Uterus (tissue), 3 donors: ENCODE measurements at regions not wholly inside any gene's neighbourhood (a gene's known extent, or its start where the extent isn't known, plus 50 kb on each side); places are given as distances from the start of the nearest gene placed in this dataset.
A peak's percentile ranks its signal among the peaks of the same experiment; 100 is the strongest.

ENCODE experiments used
- DNase-seq, 2 donors: peaks; one replicate each; pipeline ENCODE4 v3.0.0-alpha.2; 2019 to 2020
- H3K27ac ChIP-seq, 2 donors: fragments of 200-600 bp; sonication (generic); 1 replicate in 1 of 2; 2 replicates in 1 of 2; pipeline ENCODE4 v1.5.1; 2016 to 2018
- H3K27me3 ChIP-seq, 2 donors: fragments of 200-600 bp; sonication (generic); one replicate each; pipeline ENCODE4 v1.5.1; 2018 to 2019; ENCODE audit warnings: control low read depth in 1 of 2
- H3K36me3 ChIP-seq, 2 donors: fragments of 200-600 bp; sonication (generic); one replicate each; pipeline ENCODE4 v1.5.1; 2019; ENCODE audit warnings: control low read depth in 1 of 2
- H3K4me1 ChIP-seq, 2 donors: fragments of 200-600 bp; sonication (generic); one replicate each; pipeline ENCODE4 v1.5.1; 2018 to 2019; ENCODE audit warnings: control low read depth in 1 of 2
- H3K4me3 ChIP-seq, 2 donors: fragments of 200-600 bp; sonication (generic); 1 replicate in 1 of 2; 2 replicates in 1 of 2; pipeline ENCODE4 v1.5.1; 2018 to 2019; ENCODE audit warnings: mild to moderate bottlenecking in 1 of 2
- H3K9me3 ChIP-seq, 2 donors: fragments of 200-600 bp; sonication (generic); one replicate each; pipeline ENCODE4 v1.5.1; 2019; ENCODE audit warnings: control low read depth in 1 of 2
- POLR2A ChIP-seq, 2 donors: fragments of 450-650 bp; IDR thresholded peaks; one replicate each; pipeline ENCODE4 v1.6.1; 2016; ENCODE audit warnings: antibody characterized with exemption in 2 of 2, mild to moderate bottlenecking in 1 of 2, moderate library complexity in 1 of 2
- intact Hi-C: fragments of 100-400 bp; cut with DNase I; formaldehyde crosslinking; loops from one replicate; pipeline ENCODE4 v1.15.1; 2023; ENCODE audit warnings: low total_unique reads
- TF ChIP-seq, protein P1 (sequence below), 4 experiments: fragments of 200-600 bp in 2 of 4; fragments of 450-650 bp in 2 of 4; sonication (generic) in 2 of 4; IDR thresholded peaks; one replicate each; pipeline ENCODE4 v1.5.1; 2016 to 2019; ENCODE audit warnings: antibody characterized with exemption in 4 of 4, mild to moderate bottlenecking in 2 of 4, moderate library complexity in 1 of 4
- donor health status: DM: yes; HTN: yes; CAD: no.

- TF ChIP-seq, protein P1, sequence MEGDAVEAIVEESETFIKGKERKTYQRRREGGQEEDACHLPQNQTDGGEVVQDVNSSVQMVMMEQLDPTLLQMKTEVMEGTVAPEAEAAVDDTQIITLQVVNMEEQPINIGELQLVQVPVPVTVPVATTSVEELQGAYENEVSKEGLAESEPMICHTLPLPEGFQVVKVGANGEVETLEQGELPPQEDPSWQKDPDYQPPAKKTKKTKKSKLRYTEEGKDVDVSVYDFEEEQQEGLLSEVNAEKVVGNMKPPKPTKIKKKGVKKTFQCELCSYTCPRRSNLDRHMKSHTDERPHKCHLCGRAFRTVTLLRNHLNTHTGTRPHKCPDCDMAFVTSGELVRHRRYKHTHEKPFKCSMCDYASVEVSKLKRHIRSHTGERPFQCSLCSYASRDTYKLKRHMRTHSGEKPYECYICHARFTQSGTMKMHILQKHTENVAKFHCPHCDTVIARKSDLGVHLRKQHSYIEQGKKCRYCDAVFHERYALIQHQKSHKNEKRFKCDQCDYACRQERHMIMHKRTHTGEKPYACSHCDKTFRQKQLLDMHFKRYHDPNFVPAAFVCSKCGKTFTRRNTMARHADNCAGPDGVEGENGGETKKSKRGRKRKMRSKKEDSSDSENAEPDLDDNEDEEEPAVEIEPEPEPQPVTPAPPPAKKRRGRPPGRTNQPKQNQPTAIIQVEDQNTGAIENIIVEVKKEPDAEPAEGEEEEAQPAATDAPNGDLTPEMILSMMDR (IDR thresholded peaks at IDR 0.05): no peak
- no peak for TF ChIP-seq POLR2A (IDR thresholded peaks at IDR 0.05)
- Histone ChIP-seq H3K4me3 (no peak overlapping the region), H3K27ac (no peak overlapping the region), H3K27me3 (no peaks in the 10 kb centered on the region), H3K4me1 (no peaks in the 10 kb centered on the region), H3K36me3 (no peaks in the 10 kb centered on the region), H3K9me3 (peaks cover 0 to 18% of the 10 kb centered on the region in 2 donors)
- intact Hi-C loops: no loop called here
- DNase-seq: no peak
Measured at GRCh38 chr1:8176279-8176678, 141.6 kb upstream of the SLC45A1 start.

- peaks cover 0 to 4% of the 10 kb centered on the region in 2 donors for H3K4me1 ChIP-seq
- H3K27ac ChIP-seq: no peak overlapping the region
- no peak overlapping the region for H3K4me3 ChIP-seq
- no peak for TF ChIP-seq POLR2A (IDR thresholded peaks at IDR 0.05)
- TF ChIP-seq, protein P1 (IDR thresholded peaks at IDR 0.05): no peak
- intact Hi-C loops: no loop called here
- H3K9me3 ChIP-seq: peaks cover 0 to 17% of the 10 kb centered on the region in 2 donors
- no peak for DNase-seq
- H3K36me3 ChIP-seq: no peaks in the 10 kb centered on the region
- no peaks in the 10 kb centered on the region for H3K27me3 ChIP-seq
Measured at GRCh38 chr1:8174807-8175206, 143.1 kb upstream of the SLC45A1 start.

DNA sequence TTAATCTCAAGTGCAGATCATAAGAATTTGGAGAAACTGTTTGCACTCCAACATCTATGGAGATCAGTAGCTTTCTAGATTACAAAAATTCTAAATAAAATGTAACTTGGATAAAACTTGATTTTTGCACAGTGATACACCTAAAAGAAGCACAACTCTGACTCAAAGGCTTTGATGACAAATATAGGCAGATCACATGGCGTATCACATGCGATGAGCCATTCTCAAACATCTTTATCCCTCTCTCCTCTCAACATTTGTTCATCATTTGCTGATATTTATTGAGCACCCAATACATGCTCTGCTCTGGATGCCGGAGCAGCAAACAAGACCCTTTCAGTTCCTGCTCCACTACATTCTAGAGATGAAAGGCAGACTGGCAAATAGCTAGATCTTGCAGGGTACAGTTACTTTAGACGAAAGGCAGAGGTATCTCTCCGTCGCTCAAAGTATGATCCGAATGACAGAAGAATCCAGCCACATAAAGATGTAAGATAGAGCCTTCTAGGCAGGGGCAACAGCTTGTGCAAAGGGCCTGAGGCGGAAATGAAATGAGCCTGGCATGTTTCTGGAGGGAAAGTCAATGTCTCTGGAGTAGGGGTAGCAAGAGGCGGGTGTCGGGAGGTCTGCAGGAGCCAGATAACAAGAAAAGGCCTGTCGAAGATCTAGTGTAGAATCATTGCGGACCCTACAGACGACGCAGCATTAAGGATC lies 145.8 kb upstream of the ERRFI1 start:
- no peak for DNase-seq
- H3K4me1 ChIP-seq: peaks cover 0 to 8% of the 10 kb centered on the region in 2 donors
- intact Hi-C loops: no loop called here
- no peak for TF ChIP-seq POLR2A (IDR thresholded peaks at IDR 0.05)
- TF ChIP-seq, protein P1 (IDR thresholded peaks at IDR 0.05): no peak
- no peaks in the 10 kb centered on the region for H3K36me3 ChIP-seq
- H3K27ac ChIP-seq: no peak overlapping the region
- no peaks in the 10 kb centered on the region for H3K27me3 ChIP-seq
- no peaks in the 10 kb centered on the region for H3K9me3 ChIP-seq
- no peak overlapping the region for H3K4me3 ChIP-seq

GRCh38 chr1:8170059-8170835 lies 144.1 kb upstream of the ERRFI1 start:
- DNase-seq: no peak
- H3K27me3 ChIP-seq: no peaks in the 10 kb centered on the region
- no peak for TF ChIP-seq POLR2A (IDR thresholded peaks at IDR 0.05)
- TF ChIP-seq, protein P1 (IDR thresholded peaks at IDR 0.05): no peak
- peak overlapping the region; percentile 49 to 72 for H3K27ac ChIP-seq
- H3K4me1 ChIP-seq: peaks cover 0 to 8% of the 10 kb centered on the region in 2 donors
- intact Hi-C loops: no loop called here
- H3K9me3 ChIP-seq: no peaks in the 10 kb centered on the region
- no peaks in the 10 kb centered on the region for H3K36me3 ChIP-seq
- no peak overlapping the region for H3K4me3 ChIP-seq
